NCI-H1694 treated with DMSO at 0.1 percent for 48 hours (cell line): ENCODE measurements at regions not wholly inside any gene's neighbourhood (a gene's known extent, or its start where the extent isn't known, plus 50 kb on each side); places are given as distances from the start of the nearest gene placed in this dataset.
"Not testable (repeated sequence)": the region's sequence is repeated elsewhere in the genome, so short reads cannot be mapped to it uniquely, and the experiment has no call there.

Source experiments
- DNase-seq: peaks from one replicate; lab custom pipeline; 2025; lab: John Stamatoyannopoulos, UW

- DNase-seq, result not testable (repeated sequence)
Observed at GRCh38 chr3:89747541-89748278, 640.3 kb downstream of the EPHA3 start.

- DNase-seq, result no peak
Observed at GRCh38 chr3:89762405-89762804, 655.0 kb downstream of the EPHA3 start.

GRCh38 chr3:89783341-89783927 lies 676.0 kb downstream of the EPHA3 start:
- no peak for DNase-seq

- no peak for DNase-seq
Observed at GRCh38 chr3:89787485-89787884, 680.1 kb downstream of the EPHA3 start.

GRCh38 chr3:89787979-89788378 lies 680.6 kb downstream of the EPHA3 start:
- no peak for DNase-seq

- no peak for DNase-seq
Observed at GRCh38 chr3:89795506-89795905, 688.1 kb downstream of the EPHA3 start.

GRCh38 chr3:89802881-89803280 lies 695.5 kb downstream of the EPHA3 start:
- no peak for DNase-seq

- DNase-seq, result no peak
Observed at GRCh38 chr3:89803711-89804110, 696.3 kb downstream of the EPHA3 start.

GRCh38 chr3:89806166-89806565 lies 698.7 kb downstream of the EPHA3 start:
- DNase-seq, result no peak

GRCh38 chr3:89808680-89809197 lies 701.3 kb downstream of the EPHA3 start:
- DNase-seq, result no peak

- DNase-seq, result no peak
Observed at GRCh38 chr3:89813500-89813899, 706.1 kb downstream of the EPHA3 start.

- no peak for DNase-seq
Observed at GRCh38 chr3:89841041-89841440, 733.6 kb downstream of the EPHA3 start.

GRCh38 chr3:89845053-89845452 lies 737.6 kb downstream of the EPHA3 start:
- no peak for DNase-seq

GRCh38 chr3:89847955-89848354 lies 740.5 kb downstream of the EPHA3 start:
- no peak for DNase-seq

- DNase-seq, result peak; percentile 5
Observed at GRCh38 chr3:89851974-89852621, 744.7 kb downstream of the EPHA3 start.

GRCh38 chr3:89859757-89860156 lies 752.3 kb downstream of the EPHA3 start:
- DNase-seq, result no peak

GRCh38 chr3:89867286-89867685 lies 759.9 kb downstream of the EPHA3 start:
- no peak for DNase-seq

- DNase-seq, result no peak
Observed at GRCh38 chr3:89876116-89876515, 768.7 kb downstream of the EPHA3 start.

- no peak for DNase-seq
Observed at GRCh38 chr3:89877230-89877629, 769.8 kb downstream of the EPHA3 start.

GRCh38 chr3:89889386-89889785 lies 782.0 kb downstream of the EPHA3 start:
- DNase-seq, result no peak

- no peak for DNase-seq
Observed at GRCh38 chr3:89908711-89909213, 801.3 kb downstream of the EPHA3 start.

- no peak for DNase-seq
Observed at GRCh38 chr3:89912031-89912430, 804.6 kb downstream of the EPHA3 start.
